KMS-11 (cell line): ENCODE measurements at regions not wholly inside any gene's neighbourhood (a gene's known extent, or its start where the extent isn't known, plus 50 kb on each side); places are given as distances from the start of the nearest gene placed in this dataset.

Experiments used
- H2AFZ ChIP-seq: fragments of 200-600 bp; sonication (generic); 2 replicates; pipeline ENCODE4 v1.6.1; 2016; ENCODE audit warnings: antibody characterized with exemption, mixed run types, low read depth
- H3K27ac ChIP-seq: fragments of 200-600 bp; sonication (generic); 2 replicates; pipeline ENCODE4 v1.6.1; 2016; ENCODE audit warnings: mild to moderate bottlenecking, mixed run types
- H3K27me3 ChIP-seq: fragments of 200-600 bp; sonication (generic); 2 replicates; pipeline ENCODE4 v1.6.1; 2017; ENCODE audit warnings: mild to moderate bottlenecking, low read depth, mixed run types, moderate library complexity; ENCODE audit not compliant: insufficient read depth
- H3K36me3 ChIP-seq: fragments of 200-600 bp; sonication (generic); 2 replicates; pipeline ENCODE4 v1.6.1; 2017; ENCODE audit warnings: mild to moderate bottlenecking, mixed run types; ENCODE audit not compliant: insufficient read depth
- H3K4me1 ChIP-seq: fragments of 200-600 bp; sonication (generic); 2 replicates; pipeline ENCODE4 v1.6.1; 2016; ENCODE audit warnings: mild to moderate bottlenecking, low read depth, mixed run types; ENCODE audit not compliant: poor library complexity, severe bottlenecking
- H3K4me2 ChIP-seq: fragments of 200-600 bp; sonication (generic); 2 replicates; pipeline ENCODE4 v1.7.0; 2016; ENCODE audit warnings: mild to moderate bottlenecking, mixed run types
- H3K4me3 ChIP-seq: fragments of 200-600 bp; sonication (generic); IDR thresholded peaks from 2 replicates; pipeline ENCODE4 v1.6.1; 2017; ENCODE audit warnings: low read depth, low read length, mixed read lengths; ENCODE audit not compliant: insufficient read depth
- H3K79me2 ChIP-seq: fragments of 200-600 bp; sonication (generic); 2 replicates; pipeline ENCODE4 v1.6.1; 2016; ENCODE audit warnings: low read depth, mixed run types; ENCODE audit not compliant: insufficient read depth
- H3K9ac ChIP-seq: fragments of 200-600 bp; sonication (generic); 2 replicates; pipeline ENCODE4 v1.6.1; 2016; ENCODE audit warnings: mild to moderate bottlenecking, mixed run types
- H4K20me1 ChIP-seq: fragments of 200-600 bp; sonication (generic); 2 replicates; pipeline ENCODE4 v1.6.1; 2016; ENCODE audit warnings: mild to moderate bottlenecking, mixed run types; ENCODE audit not compliant: insufficient read depth
- CTCF ChIP-seq: fragments of 200-600 bp; sonication (generic); conservative IDR thresholded peaks from 2 replicates; pipeline ENCODE4 v1.6.1; 2017; ENCODE audit warnings: low read depth, mild to moderate bottlenecking, antibody characterized with exemption, low read length, moderate library complexity, mixed read lengths

- H3K9ac ChIP-seq = no peak overlapping the region
- H3K27ac ChIP-seq = no peak overlapping the region
- no peaks in the 10 kb centered on the region for H3K36me3 ChIP-seq
- H3K79me2 ChIP-seq = no peaks in the 10 kb centered on the region
- no peaks in the 10 kb centered on the region for H3K27me3 ChIP-seq
- H2AFZ ChIP-seq = no peak overlapping the region
- TF ChIP-seq CTCF = no peak
- no peaks in the 10 kb centered on the region for H3K4me1 ChIP-seq
- H3K4me3 ChIP-seq = no peak overlapping the region
- no peaks in the 10 kb centered on the region for H4K20me1 ChIP-seq
- no peak overlapping the region for H3K4me2 ChIP-seq
These were observed 268.7 kb downstream of the DOK5 start for GRCh38 chr20:54744097-54744496.

- no peak overlapping the region for H3K4me3 ChIP-seq
- no peaks in the 10 kb centered on the region for H3K36me3 ChIP-seq
- no peaks in the 10 kb centered on the region for H3K4me1 ChIP-seq
- no peaks in the 10 kb centered on the region for H3K27me3 ChIP-seq
- no peak overlapping the region for H3K4me2 ChIP-seq
- no peak overlapping the region for H3K27ac ChIP-seq
- no peaks in the 10 kb centered on the region for H4K20me1 ChIP-seq
- H3K9ac ChIP-seq = no peak overlapping the region
- TF ChIP-seq CTCF = no peak
- no peak overlapping the region for H2AFZ ChIP-seq
- no peaks in the 10 kb centered on the region for H3K79me2 ChIP-seq
These were observed 266.8 kb downstream of the DOK5 start for GRCh38 chr20:54742193-54742592.

GRCh38 chr20:54736421-54736820, 261.0 kb downstream of the DOK5 start:
- no peak for TF ChIP-seq CTCF

GRCh38 chr20:54733687-54734086, 258.3 kb downstream of the DOK5 start:
- no peak overlapping the region for H3K27ac ChIP-seq
- no peaks in the 10 kb centered on the region for H4K20me1 ChIP-seq
- TF ChIP-seq CTCF = no peak
- no peaks in the 10 kb centered on the region for H3K79me2 ChIP-seq
- no peak overlapping the region for H3K4me3 ChIP-seq
- H3K27me3 ChIP-seq = no peaks in the 10 kb centered on the region
- H2AFZ ChIP-seq = no peak overlapping the region
- no peaks in the 10 kb centered on the region for H3K36me3 ChIP-seq
- H3K4me1 ChIP-seq = peaks cover 6% of the 10 kb centered on the region
- no peak overlapping the region for H3K9ac ChIP-seq
- no peak overlapping the region for H3K4me2 ChIP-seq

More at GRCh38 chr20:54736421-54736820, 261.0 kb downstream of the DOK5 start:
- Histone ChIP-seq H3K27ac (no peak overlapping the region), H3K27me3 (no peaks in the 10 kb centered on the region), H4K20me1 (no peaks in the 10 kb centered on the region), H2AFZ (no peak overlapping the region), H3K79me2 (no peaks in the 10 kb centered on the region), H3K36me3 (no peaks in the 10 kb centered on the region), H3K4me3 (no peak overlapping the region), H3K9ac (no peak overlapping the region), H3K4me2 (no peak overlapping the region), H3K4me1 (no peaks in the 10 kb centered on the region)

GRCh38 chr20:54727490-54727889, 252.1 kb downstream of the DOK5 start:
- peak overlapping the region; percentile 58 for H2AFZ ChIP-seq
- H4K20me1 ChIP-seq = no peaks in the 10 kb centered on the region
- no peak overlapping the region for H3K4me3 ChIP-seq
- H3K36me3 ChIP-seq = no peaks in the 10 kb centered on the region
- peak overlapping the region; percentile 23; the same call in 1 of the 2 replicates for H3K9ac ChIP-seq
- H3K27me3 ChIP-seq = no peaks in the 10 kb centered on the region
- peak overlapping the region; percentile 56 for H3K4me2 ChIP-seq
- peaks cover 33% of the 10 kb centered on the region for H3K4me1 ChIP-seq
- H3K79me2 ChIP-seq = no peaks in the 10 kb centered on the region
- H3K27ac ChIP-seq = peak overlapping the region; percentile 51
- TF ChIP-seq CTCF = no peak
